HepG2 (cell line): ENCODE measurements at regions not wholly inside any gene's neighbourhood (a gene's known extent, or its start where the extent isn't known, plus 50 kb on each side); places are given as distances from the start of the nearest gene placed in this dataset.

Experiments
- ATAC-seq: fragments of 200-7000 bp; cut with Tn5 transposase; 3 replicates; pipeline ENCODE4 v1.9.1; 2020; ENCODE audit warnings: mild to moderate bottlenecking, moderate library complexity
- BruUV-seq: library from RNA; stranded (reverse); fragments of 400-500 nt; replicated peaks from 2 replicates; lab custom pipeline; 2021; lab: Mats Ljungman, UMichigan
- CTCF ChIA-PET: fragments of 300-600 bp; formaldehyde crosslinking; extraction: SDS; loops from one replicate; lab custom pipeline; 2021; ENCODE audit warnings: low total read pairs, inconsistent platforms, low intra/inter-chr PET ratio; lab: Yijun Ruan, JAX
- POLR2A ChIA-PET: fragments of 350-600 bp; sonication (Branson Sonifier 250); formaldehyde crosslinking; loops from one replicate; lab custom pipeline; 2020; ENCODE audit warnings: antibody characterized with exemption, inconsistent platforms; lab: Yijun Ruan, JAX
- DNase-seq: peaks from one replicate; pipeline ENCODE4 v3.0.0-alpha.2; 2015; ENCODE audit warnings: low spot score
- FAIRE-seq: peaks from 3 replicates; lab custom pipeline; 2011; peaks lifted over from hg19 to GRCh38; lab: Jason Lieb, UNC
- H2AFZ ChIP-seq: one replicate; pipeline ENCODE4 v1.6.1; 2011; ENCODE audit warnings: low read length, inconsistent platforms
- H3K27ac ChIP-seq: fragments of 300-600 bp; 3 replicates; pipeline ENCODE4 v1.8.0; 2011; ENCODE audit warnings: mixed run types, mild to moderate bottlenecking, mixed read lengths, low read length, inconsistent platforms; ENCODE audit not compliant: insufficient read depth; ENCODE audit errors: extremely low read length
- H3K27me3 ChIP-seq, 2 experiments: fragments of 200-600 bp in 1 of 2; 2 replicates in 1 of 2; 3 replicates in 1 of 2; pipeline versions ENCODE4 v1.6.0 to v1.8.0; 2011; ENCODE audit warnings: low read length in 2 of 2, mild to moderate bottlenecking in 2 of 2, moderate library complexity in 2 of 2, inconsistent platforms in 1 of 2; ENCODE audit not compliant: insufficient read depth in 2 of 2, control insufficient read depth in 1 of 2
- H3K36me3 ChIP-seq, 2 experiments: fragments of 200-600 bp in 1 of 2; replicated peaks in 1 of 2; 2 replicates in 1 of 2; 3 replicates in 1 of 2; pipeline versions ENCODE4 v1.5.1 to v1.8.0; 2011; ENCODE audit warnings: low read length in 2 of 2, inconsistent platforms in 1 of 2; ENCODE audit not compliant: insufficient read depth in 2 of 2, control insufficient read depth in 1 of 2
- H3K4me1 ChIP-seq: 2 replicates; pipeline ENCODE4 v1.5.1; 2012; ENCODE audit warnings: low read length, inconsistent platforms; ENCODE audit not compliant: insufficient read depth
- H3K4me2 ChIP-seq: 2 replicates; pipeline ENCODE4 v1.6.0; 2011; ENCODE audit warnings: low read depth, low read length, inconsistent platforms
- H3K4me3 ChIP-seq, 3 experiments: fragments of 200-600 bp in 1 of 3; sonication (generic), shearing (Covaris generic) in 1 of 3; replicated peaks in 1 of 3; 2 replicates each; pipeline ENCODE4 v1.5.1; 2011 to 2016; ENCODE audit warnings: low read length in 3 of 3, inconsistent platforms in 2 of 3, low read depth in 2 of 3, mild to moderate bottlenecking in 2 of 3, control low read depth in 1 of 3, mixed read lengths in 1 of 3; ENCODE audit not compliant: insufficient read depth in 1 of 3
- H3K79me2 ChIP-seq: one replicate; pipeline ENCODE4 v1.6.1; 2011; ENCODE audit warnings: low read length, inconsistent platforms; ENCODE audit not compliant: insufficient read depth
- H3K9ac ChIP-seq: 2 replicates; pipeline ENCODE4 v1.6.0; 2011; ENCODE audit warnings: mild to moderate bottlenecking, low read depth, low read length, inconsistent platforms; ENCODE audit not compliant: insufficient read depth
- H3K9me3 ChIP-seq: 2 replicates; pipeline ENCODE4 v1.5.1; 2012; ENCODE audit warnings: mild to moderate bottlenecking, low read length
- H4K20me1 ChIP-seq: 2 replicates; pipeline ENCODE4 v1.6.0; 2011; ENCODE audit warnings: inconsistent platforms, mild to moderate bottlenecking, low read length, moderate library complexity; ENCODE audit not compliant: insufficient read depth
- ADNP ChIP-seq: sonication (generic); formaldehyde crosslinking; IDR thresholded peaks from 2 replicates; pipeline ENCODE4 v1.4.0; 2020; ENCODE audit warnings: missing genetic modification reagents
- ARID4A ChIP-seq: sonication (generic); formaldehyde crosslinking; IDR thresholded peaks from 2 replicates; pipeline ENCODE4 v1.5.0; 2020; ENCODE audit warnings: mild to moderate bottlenecking, missing genetic modification reagents, borderline replicate concordance
- CSRNP1 ChIP-seq: sonication (generic); formaldehyde crosslinking; IDR thresholded peaks from 2 replicates; pipeline ENCODE4 v1.8.1; 2023; ENCODE audit warnings: mild to moderate bottlenecking, missing genetic modification reagents
- HINFP ChIP-seq: sonication (generic); formaldehyde crosslinking; IDR thresholded peaks from 2 replicates; pipeline ENCODE4 v1.4.0; 2020; ENCODE audit warnings: low read depth, mild to moderate bottlenecking, missing genetic modification reagents
- LRRFIP1 ChIP-seq: sonication (generic); formaldehyde crosslinking; conservative IDR thresholded peaks from 2 replicates; pipeline ENCODE4 v1.4.0; 2020; ENCODE audit warnings: missing genetic modification reagents
- MED1 ChIP-seq: sonication (generic); formaldehyde crosslinking; IDR thresholded peaks from 2 replicates; pipeline ENCODE4 v1.4.0; 2020; ENCODE audit warnings: missing genetic modification reagents
- PAX8 ChIP-seq: sonication (generic); formaldehyde crosslinking; IDR thresholded peaks from 2 replicates; pipeline ENCODE4 v1.8.0; 2022; ENCODE audit warnings: mild to moderate bottlenecking, missing genetic modification reagents, borderline replicate concordance
- PCBP2 ChIP-seq: fragments of 200-400 bp; formaldehyde crosslinking; optimal IDR thresholded peaks from 2 replicates; pipeline ENCODE3; 2018; ENCODE audit warnings: low read length, low read depth; ENCODE audit not compliant: poor library complexity, severe bottlenecking
- SKI ChIP-seq: fragments of 450-650 bp; IDR thresholded peaks from one replicate; pipeline ENCODE4 v1.6.1; 2018; ENCODE audit warnings: mild to moderate bottlenecking; ENCODE audit not compliant: partially characterized antibody
- TBX3 ChIP-seq: fragments of 450-650 bp; IDR thresholded peaks from 2 replicates; pipeline ENCODE4 v1.6.1; 2017; ENCODE audit warnings: antibody characterized with exemption, mild to moderate bottlenecking, inconsistent platforms, borderline replicate concordance
- WIZ ChIP-seq: sonication (generic); formaldehyde crosslinking; IDR thresholded peaks from 2 replicates; pipeline ENCODE4 v1.5.1; 2020; ENCODE audit warnings: mild to moderate bottlenecking, missing genetic modification reagents
- ZBTB38 ChIP-seq: sonication (generic); formaldehyde crosslinking; IDR thresholded peaks from 2 replicates; pipeline ENCODE4 v1.5.1; 2020; ENCODE audit warnings: mild to moderate bottlenecking, missing genetic modification reagents
- ZFP37 ChIP-seq: sonication (generic); formaldehyde crosslinking; IDR thresholded peaks from 2 replicates; pipeline ENCODE4 v1.4.0; 2020; ENCODE audit warnings: missing genetic modification reagents, borderline replicate concordance
- ZNF354B ChIP-seq: sonication (generic); formaldehyde crosslinking; IDR thresholded peaks from 2 replicates; pipeline ENCODE4 v1.8.0; 2022; ENCODE audit warnings: mild to moderate bottlenecking, missing genetic modification reagents
- ZNF496 ChIP-seq: sonication (generic); formaldehyde crosslinking; IDR thresholded peaks from 2 replicates; pipeline ENCODE4 v1.8.1; 2023; ENCODE audit warnings: mild to moderate bottlenecking, moderate library complexity, missing genetic modification reagents; ENCODE audit not compliant: insufficient replicate concordance
- ZNF550 ChIP-seq: sonication (generic); formaldehyde crosslinking; IDR thresholded peaks from 2 replicates; pipeline ENCODE4 v1.4.0; 2020; ENCODE audit warnings: mild to moderate bottlenecking, missing genetic modification reagents, borderline replicate concordance
- WGBS: methylation state at CpG from one replicate; pipeline ENCODE4 v1.1.6; 2017; ENCODE audit warnings: low lambda C conversion rate; 5-methylcytosine and 5-hydroxymethylcytosine counted together
- in situ Hi-C: cut with HindIII; loops from 2 replicates; pipeline ENCODE4 v1.10.0; 2017; ENCODE audit warnings: low pct_unique_long_range_greater_than_20kb; ENCODE audit not compliant: extremely low pct_ligation_motif_present
- intact Hi-C: fragments of 100-400 bp; cut with micrococcal nuclease; formaldehyde crosslinking; loops from one replicate; pipeline ENCODE4 v1.10.0; 2022; ENCODE audit not compliant: unreplicated experiment

GRCh38 chr5:117072439-117072838, 497.8 kb upstream of the SEMA6A start:
- CTCF ChIA-PET = no interaction called here

More at GRCh38 chr5:117072439-117072838, 497.8 kb upstream of the SEMA6A start:
- Histone ChIP-seq H3K4me2 (no peak overlapping the region), H3K36me3 (no peaks in the 10 kb centered on the region), H3K4me3 (no peak overlapping the region), H3K9ac (no peak overlapping the region), H2AFZ (no peak overlapping the region), H3K9me3 (no peaks in the 10 kb centered on the region), H4K20me1 (no peaks in the 10 kb centered on the region), H3K4me1 (no peaks in the 10 kb centered on the region), H3K27me3 (no peaks in the 10 kb centered on the region; a peak in 1 of 5 replicates), H3K27ac (no peak overlapping the region), H3K79me2 (no peaks in the 10 kb centered on the region)
- in situ Hi-C loops = no loop called here
- WGBS = 0% methylated on average over 2 of the region's 2 CpGs
- BruUV-seq = no TSS peak
- DNase-seq = no peak
- ATAC-seq = no peak
- TF ChIP-seq CSRNP1 (CRISPR knock-in tag) (no peak), LRRFIP1 (CRISPR knock-in tag) (no peak), ZNF354B (CRISPR knock-in tag) (no peak), ZNF550 (CRISPR knock-in tag) (no peak), TBX3 (no peak), ADNP (CRISPR knock-in tag) (no peak), PCBP2 (no peak), PAX8 (CRISPR knock-in tag) (no peak), SKI (no peak), ZFP37 (CRISPR knock-in tag) (no peak), ZNF496 (CRISPR knock-in tag) (no peak), MED1 (CRISPR knock-in tag) (no peak), ZBTB38 (CRISPR knock-in tag) (no peak), HINFP (CRISPR knock-in tag) (no peak), ARID4A (CRISPR knock-in tag) (no peak), WIZ (no peak)
- intact Hi-C loops = no loop called here
- no peak for FAIRE-seq
- POLR2A ChIA-PET = no interaction called here
